Sigmoid colon (tissue), 4 donors: ENCODE measurements at regions not wholly inside any gene's neighbourhood (a gene's known extent, or its start where the extent isn't known, plus 50 kb on each side); places are given as distances from the start of the nearest gene placed in this dataset.

Experiments used
- CTCF ChIP-seq, 4 experiments: fragments of 450-650 bp in 3 of 4; fragments of 200-600 bp in 1 of 4; IDR thresholded peaks; one replicate each; pipeline ENCODE4 v1.5.1; 2016 to 2019; ENCODE audit warnings: antibody characterized with exemption in 4 of 4, mild to moderate bottlenecking in 3 of 4, moderate library complexity in 2 of 4
- EP300 ChIP-seq, 4 donors: sonication (generic); formaldehyde crosslinking; IDR thresholded peaks; one replicate each; pipeline ENCODE4 v1.6.1; 2017; ENCODE audit warnings: antibody characterized with exemption in 4 of 4
- POLR2A ChIP-seq, 2 donors: fragments of 450-650 bp; IDR thresholded peaks; one replicate each; pipeline ENCODE4 v1.6.1; 2016; ENCODE audit warnings: antibody characterized with exemption in 2 of 2, mild to moderate bottlenecking in 2 of 2, moderate library complexity in 2 of 2
- POLR2AphosphoS5 ChIP-seq, 4 donors: sonication (generic); formaldehyde crosslinking; IDR thresholded peaks; one replicate each; pipeline ENCODE4 v1.6.1; 2017; ENCODE audit warnings: antibody characterized with exemption in 4 of 4

GRCh38 chr14:98748966-98749365, 523.0 kb downstream of the BCL11B start:
- TF ChIP-seq CTCF (IDR thresholded peaks at IDR 0.05): no peak
- TF ChIP-seq POLR2AphosphoS5 (IDR thresholded peaks at IDR 0.05): no peak
- no peak for TF ChIP-seq EP300 (IDR thresholded peaks at IDR 0.05)
- TF ChIP-seq POLR2A (IDR thresholded peaks at IDR 0.05): no peak
